Fibroblast of skin of abdomen (primary cell): ENCODE measurements at regions not wholly inside any gene's neighbourhood (a gene's known extent, or its start where the extent isn't known, plus 50 kb on each side); places are given as distances from the start of the nearest gene placed in this dataset.
A peak's percentile ranks its signal among the peaks of the same experiment; 100 is the strongest.

ENCODE experiments used
- DNase-seq: peaks from one replicate; pipeline ENCODE4 v3.0.0-alpha.2; 2013

DNA sequence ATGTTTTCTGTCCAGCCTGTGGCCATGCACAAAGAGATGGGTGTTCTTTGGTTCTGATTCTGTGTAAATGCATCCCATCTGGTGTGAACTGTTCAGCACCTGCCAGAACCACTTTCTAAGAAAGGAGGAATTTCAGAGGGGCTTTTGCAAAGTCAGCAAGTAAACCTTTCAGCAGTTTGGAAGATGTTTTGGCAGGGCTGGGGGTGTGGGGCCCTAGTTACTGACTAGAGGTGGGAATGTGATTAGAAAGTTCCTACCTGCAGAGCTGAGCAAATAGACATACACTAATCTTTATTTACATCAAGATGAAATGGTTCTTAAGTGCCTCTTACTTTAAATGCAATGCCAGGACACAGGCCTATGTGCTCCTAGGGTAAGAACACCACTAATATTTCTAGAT, 378.1 kb upstream of the USP24 start:
- DNase-seq: no peak

DNA sequence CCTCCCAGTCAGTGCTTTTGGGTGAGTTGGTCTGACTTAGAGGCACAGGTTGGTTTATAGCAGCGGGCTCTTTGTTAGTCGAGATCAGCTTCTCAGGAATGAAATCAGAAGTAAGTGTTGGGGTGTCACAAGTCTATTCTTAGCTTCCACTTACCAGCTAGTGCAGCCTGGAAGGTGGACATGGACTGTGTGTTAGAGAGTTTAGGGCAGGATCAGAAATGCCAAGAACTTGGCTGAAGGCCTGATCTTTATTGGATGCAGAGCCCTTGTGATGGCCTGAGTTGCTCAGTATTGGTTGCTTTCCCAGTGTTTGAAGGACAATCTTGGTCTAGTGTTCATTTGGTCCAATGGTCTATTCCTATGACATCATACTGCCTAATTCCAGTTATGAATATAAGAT, 377.0 kb upstream of the USP24 start:
- no peak for DNase-seq

GRCh38 chr1:55589671-55590297, 374.6 kb upstream of the USP24 start:
- no peak for DNase-seq

DNA sequence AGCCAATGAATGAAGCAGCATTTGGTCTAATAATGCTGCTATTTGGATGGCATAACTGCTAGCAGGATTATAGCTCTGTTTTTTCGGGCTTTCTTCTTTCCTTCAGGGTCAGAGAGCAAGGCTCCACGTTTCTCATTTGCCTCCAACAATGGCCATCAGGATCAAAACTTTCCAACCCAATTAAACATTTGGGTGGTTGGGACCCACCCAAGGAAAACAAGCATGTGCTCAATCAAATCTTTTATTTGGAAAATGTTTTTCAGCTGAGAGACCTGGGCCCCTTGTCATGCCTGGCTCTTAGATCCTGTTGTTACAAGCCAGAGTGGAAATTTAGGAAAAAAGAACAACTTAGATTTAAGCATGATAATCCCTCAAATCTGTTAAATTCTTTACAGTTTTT, 373.1 kb upstream of the USP24 start:
- no peak for DNase-seq

DNA sequence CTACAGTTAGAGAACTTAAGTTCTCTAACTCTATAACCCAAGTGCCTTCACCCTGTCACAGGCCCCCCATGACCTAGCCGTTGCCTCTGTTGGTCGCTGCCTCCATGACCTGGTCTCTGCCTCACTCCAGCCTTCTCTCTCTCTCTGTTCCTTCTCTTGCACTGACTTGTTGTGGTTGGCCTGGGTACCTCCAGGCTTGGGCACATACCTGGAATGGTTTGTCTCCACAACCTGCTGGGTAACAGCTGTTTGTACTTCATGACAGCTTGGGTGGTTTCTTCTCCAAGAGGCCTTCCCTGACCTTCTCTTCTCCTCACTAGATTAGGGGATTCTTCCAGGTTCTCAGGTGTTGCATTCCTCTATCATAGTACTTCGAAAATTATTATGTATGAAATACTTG, 371.6 kb upstream of the USP24 start:
- DNase-seq: no peak

DNA sequence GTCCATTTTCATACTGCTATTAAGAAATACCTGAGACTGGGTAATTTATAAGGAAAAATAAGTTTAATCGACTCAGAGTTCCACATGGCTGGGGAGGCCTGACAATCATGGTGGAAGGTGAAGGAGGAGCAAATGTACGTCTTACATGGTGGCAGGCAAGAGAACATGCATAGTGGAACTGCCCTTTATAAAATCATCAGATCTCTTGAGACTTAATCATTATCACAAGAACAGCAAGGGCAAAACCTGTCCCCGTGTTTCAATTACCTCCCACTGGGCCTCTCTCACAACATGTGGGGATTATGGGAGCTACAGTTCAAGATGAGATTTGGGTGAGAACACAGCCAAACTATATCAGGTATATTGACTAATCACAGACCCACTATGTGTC, 370.2 kb upstream of the USP24 start:
- no peak for DNase-seq

DNA sequence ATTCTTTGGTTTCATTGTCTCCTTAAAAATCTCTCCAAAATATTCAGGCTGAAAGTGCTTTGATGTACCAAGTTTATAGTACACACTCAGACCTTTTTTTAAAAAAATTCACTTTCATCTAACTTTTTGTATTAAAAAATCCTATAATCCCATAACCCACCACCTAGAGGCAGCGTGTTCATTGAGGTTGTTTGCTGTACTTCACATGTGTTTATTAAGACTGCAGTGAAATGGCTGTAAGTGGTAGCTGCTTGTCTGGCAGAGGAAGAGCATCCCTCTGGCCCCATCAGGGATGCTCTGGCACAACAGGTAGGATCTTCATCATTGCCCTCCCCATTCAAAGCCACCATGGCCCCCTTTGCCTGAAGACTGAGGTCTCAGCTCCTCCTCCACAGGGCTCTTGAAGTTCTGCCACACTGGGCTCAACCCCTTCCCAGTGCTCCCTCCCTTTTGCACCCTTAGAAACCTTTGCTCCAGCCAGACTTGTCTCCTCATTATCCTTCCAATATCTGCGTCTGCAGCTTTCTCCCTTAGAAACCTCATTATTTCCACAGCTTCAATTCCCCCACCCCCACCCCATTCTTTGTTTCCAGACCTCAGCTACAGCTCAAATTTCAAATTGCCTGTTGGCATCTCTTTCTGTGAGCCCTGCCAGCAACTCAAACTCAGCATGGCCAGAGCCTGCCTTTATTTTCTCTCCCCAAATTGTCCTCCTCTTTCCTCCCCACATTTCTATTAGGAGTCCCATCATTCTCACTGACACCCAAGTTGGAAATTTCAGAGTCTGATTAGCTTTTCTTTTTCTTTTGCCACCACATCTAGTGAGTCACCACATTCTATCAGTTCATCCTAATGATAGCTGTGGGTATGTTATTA, 369.6 kb upstream of the USP24 start:
- DNase-seq: peak; percentile 68

DNA sequence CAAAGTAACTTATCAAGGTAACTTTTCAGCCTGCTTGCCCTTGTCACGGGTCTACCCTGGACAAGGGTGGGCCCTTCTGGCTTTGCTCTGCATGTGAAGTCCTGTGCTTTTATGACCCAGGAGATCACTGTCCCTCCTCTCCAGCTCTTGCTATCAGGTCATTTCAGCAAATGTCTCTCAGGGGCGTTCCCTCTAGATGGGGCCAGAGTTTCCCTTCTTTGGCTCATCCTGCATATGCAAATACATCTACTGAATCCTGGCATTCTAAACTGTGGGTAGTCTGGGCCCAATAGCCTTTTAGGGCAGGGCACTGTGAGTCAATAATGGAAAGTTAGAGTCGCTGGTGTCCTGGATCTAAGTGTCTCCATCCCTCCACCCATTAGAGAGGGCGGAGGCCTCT, 366.9 kb upstream of the USP24 start:
- DNase-seq: no peak

DNA sequence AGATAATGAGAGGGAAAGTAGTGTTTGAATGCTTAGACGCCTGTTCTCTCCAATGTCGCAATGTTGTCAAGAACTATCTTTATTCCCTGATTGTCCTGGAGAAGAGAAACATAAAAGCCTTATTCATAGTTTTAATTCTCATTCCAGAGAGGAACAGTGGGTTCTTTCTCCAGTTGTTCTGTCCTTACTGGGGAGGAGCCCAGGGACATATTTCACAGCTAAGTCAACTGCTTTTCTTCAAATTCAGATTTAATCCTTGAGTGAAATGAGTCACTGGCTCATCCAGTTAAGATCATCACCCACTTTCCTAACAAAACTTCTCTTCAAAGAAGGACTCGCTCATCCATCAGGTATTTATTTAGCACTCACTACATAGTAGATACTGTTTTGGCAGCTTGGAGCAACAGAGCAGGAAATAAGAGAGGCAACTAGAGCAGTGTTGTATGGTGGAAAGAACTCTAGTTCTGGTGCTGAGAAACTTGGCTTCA, 365.7 kb upstream of the USP24 start:
- peak; percentile 95 for DNase-seq

DNA sequence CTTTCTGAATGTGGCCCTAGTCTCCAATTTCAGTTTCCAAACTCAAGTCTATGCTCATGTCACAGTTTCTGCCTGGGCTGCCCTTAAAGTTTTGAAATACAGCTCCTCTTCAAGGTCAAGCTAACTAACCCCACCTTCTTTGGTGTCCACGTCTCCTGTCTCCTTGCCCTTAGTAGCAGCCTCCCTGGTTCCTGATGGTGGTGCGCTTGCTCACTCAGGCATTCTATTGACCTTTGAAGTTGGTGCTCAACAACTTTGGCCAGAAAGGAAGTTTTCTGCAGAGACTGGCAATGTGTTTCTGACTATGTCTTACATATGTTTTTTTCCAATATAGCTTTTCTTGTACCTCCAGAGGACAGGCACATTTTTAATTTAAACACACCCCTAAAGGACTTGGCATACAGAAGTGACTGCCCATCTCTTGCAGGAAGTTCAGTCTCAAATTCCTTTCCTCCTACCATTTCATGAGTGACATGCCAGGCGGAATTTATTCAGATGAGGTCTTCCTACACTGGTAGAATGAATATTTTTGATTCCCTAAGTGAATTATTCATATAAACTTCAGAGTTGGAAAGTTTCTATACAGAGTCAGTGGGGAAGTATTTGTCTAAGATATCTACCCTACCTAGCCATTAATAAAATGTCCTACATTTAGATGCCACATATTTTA, 364.3 kb upstream of the USP24 start:
- no peak for DNase-seq

- no peak for DNase-seq
Measured at GRCh38 chr1:55578646-55579045, 363.5 kb upstream of the USP24 start.

DNA sequence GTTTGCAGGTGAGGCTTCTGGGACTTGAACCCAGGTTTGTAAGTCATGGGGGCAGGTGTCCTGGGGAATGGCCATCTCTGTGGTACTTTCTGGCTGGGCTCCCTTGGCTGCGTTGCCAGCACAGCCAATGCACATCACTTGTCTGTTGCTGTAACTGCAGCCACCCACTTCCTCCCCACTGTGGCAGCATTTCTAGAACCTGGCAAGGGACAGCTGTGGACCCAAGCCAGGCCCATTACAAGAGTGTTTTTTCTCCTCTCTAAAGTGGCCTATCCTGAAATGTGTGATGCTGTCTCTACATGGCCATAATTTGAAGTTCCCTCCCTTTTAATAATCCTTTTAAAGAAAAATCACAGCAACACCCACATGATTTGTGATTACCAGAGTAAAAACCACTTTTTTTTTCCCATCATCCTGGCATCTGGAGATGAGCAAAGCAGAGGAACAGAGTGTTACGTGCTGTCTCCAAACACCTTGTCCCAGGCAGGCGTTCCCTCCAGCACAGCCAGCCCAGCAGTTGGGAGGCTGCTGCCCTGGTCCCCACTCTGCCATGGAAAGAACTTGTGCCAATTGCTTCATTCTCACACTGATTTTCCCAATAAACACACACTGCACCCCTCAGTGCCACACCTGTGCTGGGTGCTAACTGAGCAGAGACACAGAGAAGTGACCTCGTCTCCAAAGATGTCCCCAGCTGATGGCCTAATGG, 360.6 kb upstream of the USP24 start:
- no peak for DNase-seq

- DNase-seq: no peak
Measured at GRCh38 chr1:55574691-55575225, 359.6 kb upstream of the USP24 start.

DNA sequence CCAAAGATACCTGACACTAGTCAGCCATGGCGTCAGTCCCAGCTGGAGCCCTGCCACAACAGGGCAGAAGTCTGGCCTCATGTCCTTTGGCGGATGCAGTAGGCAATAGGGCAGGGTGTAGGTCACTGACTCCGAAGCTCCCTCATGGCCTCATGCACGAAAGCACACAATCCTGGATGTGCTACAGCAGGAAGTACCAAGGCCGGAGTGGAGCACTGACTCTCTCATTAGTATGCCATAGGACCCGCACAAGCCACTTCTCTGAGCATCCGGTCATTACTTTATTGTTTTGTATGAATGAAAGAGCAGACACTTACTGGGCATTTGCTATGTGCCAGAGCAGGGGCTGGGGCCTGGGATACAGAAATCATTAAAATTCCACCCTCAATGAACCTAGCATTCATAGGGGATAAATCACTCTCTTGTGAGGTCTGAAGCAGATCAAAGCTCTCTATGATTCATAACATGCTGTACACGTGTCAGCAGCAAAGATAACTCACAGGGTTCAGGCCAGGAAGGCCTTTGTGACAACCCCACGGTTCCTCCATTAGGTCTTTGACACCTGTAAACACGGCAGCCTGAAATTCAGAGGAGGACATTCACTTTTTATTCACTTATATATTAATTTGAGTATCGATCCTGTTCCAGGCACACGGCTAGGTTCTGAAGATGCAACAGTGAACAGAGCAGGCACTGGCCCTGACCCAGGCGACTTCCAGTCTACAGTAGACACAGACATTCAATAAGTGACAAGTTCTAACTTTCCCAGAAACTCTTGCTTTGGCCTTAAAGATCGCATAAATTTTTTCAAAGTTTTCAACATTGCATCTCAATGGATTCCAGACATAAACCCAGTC, 357.9 kb upstream of the USP24 start:
- DNase-seq: peak; percentile 74

DNA sequence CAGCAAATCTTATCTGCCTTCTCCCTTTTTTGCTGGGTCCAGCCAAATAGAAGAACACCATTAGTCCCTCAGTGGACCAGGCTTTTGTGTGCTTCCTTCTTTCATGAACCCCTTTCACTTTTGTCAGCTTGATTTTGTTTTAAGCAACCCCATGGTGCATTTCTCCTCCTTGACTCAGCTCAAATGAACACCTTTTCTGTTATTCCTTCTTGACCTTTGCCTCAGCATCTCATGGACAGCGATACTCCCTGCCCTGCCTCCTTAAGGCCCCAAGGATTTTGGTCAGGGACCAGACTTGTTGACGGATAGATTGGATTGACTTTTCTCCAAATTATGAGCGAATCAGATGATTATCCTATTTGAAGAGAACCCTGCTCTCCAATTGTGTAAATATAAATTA, 356.6 kb upstream of the USP24 start:
- DNase-seq: no peak

DNA sequence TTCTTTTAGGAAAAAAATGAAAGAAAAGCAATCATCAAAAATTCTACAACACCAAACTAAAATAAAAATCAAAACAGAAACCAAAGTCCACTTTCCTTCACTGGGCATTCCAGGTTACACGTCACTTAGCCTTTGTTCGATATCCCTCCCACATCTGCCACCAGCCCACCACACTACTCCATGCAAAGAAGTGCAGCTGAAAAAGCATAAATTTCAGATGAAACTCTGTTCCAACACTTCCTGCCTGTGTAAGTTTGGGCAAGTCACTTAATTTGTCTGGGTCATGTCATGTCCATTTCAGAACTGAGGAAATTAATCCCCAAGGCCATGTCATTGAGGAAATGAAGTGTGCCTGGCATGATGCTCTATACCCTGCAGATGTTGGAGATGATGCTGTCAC, 354.3 kb upstream of the USP24 start:
- no peak for DNase-seq

DNA sequence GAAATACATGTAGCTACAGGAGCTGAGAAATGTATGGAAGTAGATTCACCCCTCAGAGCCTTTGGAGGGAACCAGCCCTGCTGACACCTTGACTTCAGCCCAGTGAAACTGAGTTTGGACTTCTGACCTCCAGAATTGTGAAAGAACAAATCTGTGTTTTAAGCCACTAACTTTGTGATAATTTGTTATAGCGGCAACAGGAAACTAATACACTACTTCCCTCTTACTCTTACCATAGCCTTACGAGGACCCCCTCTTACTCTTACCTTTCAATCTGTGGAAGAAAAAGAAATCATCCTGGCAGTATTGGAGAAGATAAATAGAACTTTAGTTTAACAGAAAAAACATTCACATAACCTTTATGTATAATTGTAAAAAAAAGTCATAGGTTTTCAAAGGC, 353.6 kb upstream of the USP24 start:
- no peak for DNase-seq

DNA sequence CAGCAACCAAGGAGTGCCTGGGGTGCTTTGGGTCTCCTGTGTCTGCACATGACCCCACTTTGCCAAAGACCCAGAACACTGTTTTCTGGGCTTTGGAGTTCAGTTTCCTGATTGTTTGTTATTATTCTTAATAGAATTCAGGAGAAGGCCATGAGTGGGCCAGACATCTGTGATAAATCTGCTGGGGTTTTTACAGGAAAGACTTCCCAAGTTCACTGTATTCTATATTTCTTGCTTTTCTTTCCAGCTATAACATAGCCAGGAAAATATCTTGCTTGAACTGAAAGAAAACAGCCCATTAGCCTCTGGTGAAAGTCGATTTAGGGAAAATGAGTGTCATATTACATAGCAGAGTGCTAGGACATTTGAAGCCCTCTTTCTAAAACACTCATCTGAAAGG, 345.1 kb upstream of the USP24 start:
- DNase-seq: no peak

- DNase-seq: no peak
Measured at GRCh38 chr1:55559842-55560241, 344.7 kb upstream of the USP24 start.

DNA sequence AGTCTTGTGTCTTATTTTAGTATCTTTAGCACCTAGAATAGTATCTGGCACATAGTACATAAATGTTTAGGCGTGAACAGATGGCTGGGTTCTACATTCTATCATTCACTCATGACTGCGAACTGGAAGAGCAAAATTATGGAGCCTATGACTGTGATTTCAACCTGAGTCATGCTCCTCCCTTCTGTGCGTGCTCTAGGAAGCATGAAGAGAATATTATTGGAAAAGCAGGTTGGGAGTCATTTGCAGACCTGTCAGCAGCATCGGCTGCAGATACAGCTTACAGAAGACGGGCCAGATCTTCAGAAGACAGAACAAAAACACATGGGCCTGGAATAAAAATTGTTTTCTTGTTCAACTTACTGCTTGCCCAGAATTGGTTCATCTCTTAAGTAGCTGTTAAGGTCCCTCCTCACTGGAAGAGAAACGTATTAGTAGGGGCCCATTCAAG, 344.0 kb upstream of the USP24 start:
- peak; percentile 17 for DNase-seq

- DNase-seq: no peak
Measured at GRCh38 chr1:55558515-55558914, 343.4 kb upstream of the USP24 start.
